Left lobe of liver (tissue), 2 donors: ENCODE measurements at regions not wholly inside any gene's neighbourhood (a gene's known extent, or its start where the extent isn't known, plus 50 kb on each side); places are given as distances from the start of the nearest gene placed in this dataset.
"Not testable (repeated sequence)": the region's sequence is repeated elsewhere in the genome, so short reads cannot be mapped to it uniquely, and the experiment has no call there.

Source experiments
- ATAC-seq: fragments of 200-7000 bp; cut with Tn5 transposase; one replicate; pipeline ENCODE4 v1.9.1; 2020; ENCODE audit warnings: mild to moderate bottlenecking, moderate library complexity
- DNase-seq: peaks from one replicate; pipeline ENCODE4 v3.0.0-alpha.2; 2020; ENCODE audit warnings: low spot score
- donor health status: DM: no; HTN: no; CAD: no; lungs with moderate emphysema.
- donor health status: DM: no; HTN: yes; CAD: no.

DNA sequence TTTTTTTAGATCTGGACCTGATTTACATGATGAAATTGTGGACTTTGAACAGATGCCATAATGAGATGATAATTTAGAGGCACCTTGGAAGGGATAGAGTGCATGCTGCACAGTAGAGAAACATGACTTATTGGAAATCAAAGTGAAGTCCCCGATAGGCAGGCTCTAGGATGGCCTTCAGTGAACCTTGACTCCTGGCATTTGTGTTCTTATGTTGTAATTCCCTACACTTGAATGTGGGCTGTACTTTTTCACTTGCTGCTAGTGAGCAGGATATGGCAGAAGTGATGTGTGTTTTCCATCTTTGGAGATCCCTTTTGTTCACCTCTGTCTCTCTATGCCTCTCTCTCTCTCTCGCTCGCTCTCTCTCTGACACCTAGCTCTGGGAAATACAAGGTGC lies 1614.6 kb downstream of the PCDH9 start:
- no peak for DNase-seq

DNA sequence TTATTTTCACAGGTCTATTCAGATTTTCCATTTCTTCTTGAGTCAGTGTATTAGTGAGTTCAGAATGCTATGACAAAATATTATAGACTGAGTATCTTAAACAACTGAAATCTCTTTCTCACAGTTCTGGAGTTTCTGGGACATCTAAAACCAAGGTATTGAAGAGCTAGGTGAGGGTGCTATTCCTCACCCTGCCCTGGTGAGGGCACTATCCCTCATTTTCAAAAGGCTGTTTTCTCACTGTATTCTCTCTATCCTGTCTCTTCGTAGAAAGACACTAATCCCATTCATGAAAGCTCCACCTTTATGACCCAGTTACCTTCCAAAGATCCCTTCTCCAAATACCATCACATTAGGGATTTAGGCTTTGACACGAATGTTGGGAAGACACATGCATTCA lies 1617.1 kb downstream of the PCDH9 start:
- DNase-seq (no peak), ATAC-seq (no peak)

More for the DNA sequence above, 1614.6 kb downstream of the PCDH9 start:
- peak; percentile 70 for ATAC-seq

GRCh38 chr13:65609350-65609749 lies 1620.8 kb downstream of the PCDH9 start:
- DNase-seq (no peak), ATAC-seq (no peak)

DNA sequence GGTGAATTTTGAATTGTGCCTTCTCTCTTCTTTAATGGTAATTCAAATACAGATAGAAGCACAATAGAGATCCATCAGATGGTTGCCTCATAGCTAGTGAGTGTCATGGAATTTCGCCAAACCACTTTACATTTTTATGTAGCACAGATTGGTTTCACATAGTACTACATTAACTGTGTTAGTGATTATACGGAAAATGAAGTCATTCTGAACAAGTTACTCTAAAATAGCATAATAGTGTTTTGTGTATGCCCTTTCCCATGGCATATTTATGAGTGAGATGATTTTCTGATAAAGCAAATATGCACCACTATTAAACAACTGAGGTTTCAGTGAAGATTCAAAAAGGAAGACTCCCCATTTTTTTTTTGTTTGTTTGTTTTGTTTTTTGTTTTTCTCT lies 1623.5 kb downstream of the PCDH9 start:
- no peak for DNase-seq

GRCh38 chr13:65605396-65605795 lies 1624.7 kb downstream of the PCDH9 start:
- no peak for ATAC-seq

More for the DNA sequence above, 1623.5 kb downstream of the PCDH9 start:
- no peak for ATAC-seq

GRCh38 chr13:65603160-65603559 lies 1627.0 kb downstream of the PCDH9 start:
- no peak for DNase-seq
- ATAC-seq, result no peak

More at GRCh38 chr13:65605396-65605795, 1624.7 kb downstream of the PCDH9 start:
- no peak for DNase-seq

- DNase-seq (no peak), ATAC-seq (no peak)
These were observed 1628.3 kb downstream of the PCDH9 start for GRCh38 chr13:65601855-65602254.

DNA sequence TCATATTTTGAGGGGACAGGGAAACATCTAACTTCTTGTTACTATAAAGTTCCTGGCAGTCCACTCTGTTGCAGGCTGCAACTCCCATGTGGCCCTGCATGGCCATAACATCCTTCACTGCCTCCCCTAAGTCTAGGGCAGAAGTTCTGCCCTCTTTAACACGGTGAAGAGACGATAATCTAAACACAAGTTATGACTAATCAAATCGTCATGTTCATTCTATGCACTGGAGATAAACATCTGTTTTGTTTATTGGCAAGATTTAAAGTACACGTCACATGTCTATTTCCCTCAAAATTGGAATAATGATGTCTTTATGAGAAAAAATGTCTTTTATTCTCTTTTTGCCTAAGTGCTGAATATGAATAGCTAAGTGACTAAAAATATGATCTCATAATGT lies 1629.4 kb downstream of the PCDH9 start:
- DNase-seq (no peak), ATAC-seq (no peak)

GRCh38 chr13:65597839-65598818 lies 1632.0 kb downstream of the PCDH9 start:
- ATAC-seq (no peak), DNase-seq (no peak)

DNA sequence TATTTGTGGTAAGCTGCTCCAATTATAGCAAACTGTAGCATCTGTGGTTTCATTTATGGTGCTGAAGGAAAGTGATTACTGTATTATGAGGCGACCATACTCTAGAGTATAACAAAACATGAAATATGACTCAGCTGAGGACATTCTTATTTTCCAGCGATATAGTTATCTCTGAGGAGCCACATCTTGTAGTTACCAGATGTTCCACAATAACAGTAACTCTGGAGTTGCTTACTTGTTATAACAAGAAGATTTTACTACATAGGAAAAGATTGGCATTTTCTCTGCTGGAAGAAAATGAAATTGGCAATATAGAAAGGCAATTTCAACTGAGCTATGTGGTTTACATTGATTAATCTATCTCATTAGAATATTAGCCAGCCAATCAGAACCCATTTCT lies 1634.2 kb downstream of the PCDH9 start:
- no peak for DNase-seq
- no peak for ATAC-seq

GRCh38 chr13:65594298-65594781 lies 1635.8 kb downstream of the PCDH9 start:
- ATAC-seq (no peak), DNase-seq (no peak)

GRCh38 chr13:65593298-65593874 lies 1636.8 kb downstream of the PCDH9 start:
- ATAC-seq (no peak), DNase-seq (no peak)

GRCh38 chr13:65592731-65593130 lies 1637.4 kb downstream of the PCDH9 start:
- no peak for ATAC-seq
- no peak for DNase-seq

DNA sequence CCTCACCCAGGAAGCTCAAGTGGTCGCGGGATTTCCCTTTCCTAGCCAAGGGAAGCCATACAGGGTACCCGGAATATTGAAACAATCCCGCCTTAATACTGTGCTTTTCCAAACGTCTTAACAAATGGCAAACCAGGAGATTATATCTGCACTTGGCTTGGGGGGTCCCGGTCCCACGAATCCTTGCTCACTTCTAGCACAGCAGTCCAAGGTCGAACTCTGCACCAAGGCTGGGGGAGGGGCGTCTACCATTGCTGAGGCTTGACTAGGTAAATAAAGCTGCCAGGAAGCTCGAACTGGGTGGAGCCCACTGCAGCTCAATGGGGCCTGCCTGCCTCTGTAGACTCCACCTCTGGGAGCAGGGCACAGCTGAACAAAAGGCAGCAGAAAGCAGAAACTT lies 1644.8 kb downstream of the PCDH9 start:
- ATAC-seq, result no peak
- no peak for DNase-seq

GRCh38 chr13:65584126-65584525 lies 1646.0 kb downstream of the PCDH9 start:
- DNase-seq (no peak), ATAC-seq (no peak)

DNA sequence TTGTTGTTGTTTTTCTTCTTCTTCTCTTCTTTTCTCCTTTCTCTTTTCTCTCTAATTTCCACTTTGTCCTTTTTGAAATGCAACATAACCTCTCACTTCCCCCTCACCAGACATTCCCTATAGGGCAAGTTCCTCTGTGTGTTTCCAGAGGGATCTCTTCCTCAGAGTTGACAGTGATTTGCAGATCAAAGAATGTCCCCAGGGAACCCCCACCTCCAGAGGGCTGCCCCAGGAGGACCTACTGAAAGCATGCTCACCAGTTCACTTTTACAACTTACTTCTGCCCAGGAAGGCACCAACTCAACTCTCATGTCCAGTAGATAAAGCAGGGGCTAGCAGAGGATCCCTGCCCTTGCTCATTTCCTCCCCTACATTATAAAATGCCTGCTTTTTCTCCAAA lies 1648.0 kb downstream of the PCDH9 start:
- no peak for DNase-seq
- no peak for ATAC-seq

GRCh38 chr13:65564561-65564960 lies 1665.6 kb downstream of the PCDH9 start:
- not testable (repeated sequence) for ATAC-seq, DNase-seq

- DNase-seq (no peak), ATAC-seq (no peak)
These were observed 1667.8 kb downstream of the PCDH9 start for GRCh38 chr13:65562305-65562704.

DNA sequence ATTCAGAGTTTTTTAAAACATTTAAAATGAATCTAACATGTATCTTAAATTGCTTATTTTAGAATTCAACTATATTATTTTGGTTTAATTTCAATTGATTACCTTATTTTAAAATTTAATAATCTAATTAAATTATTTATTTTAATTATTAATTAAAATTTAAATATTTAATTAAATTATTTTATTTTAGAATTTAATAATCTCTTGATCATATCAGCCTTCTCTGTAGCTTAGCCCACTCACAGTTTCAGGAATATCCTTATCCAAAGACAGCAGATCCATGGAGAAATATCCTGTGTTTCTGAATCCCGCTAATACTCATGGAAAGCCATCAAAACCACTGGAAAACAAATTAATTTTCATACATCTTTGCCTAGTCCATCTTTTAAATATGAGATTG lies 1669.2 kb downstream of the PCDH9 start:
- DNase-seq (no peak), ATAC-seq (no peak)

- ATAC-seq (no peak), DNase-seq (no peak)
These were observed 1674.2 kb downstream of the PCDH9 start for GRCh38 chr13:65555962-65556361.

- no peak for ATAC-seq
- DNase-seq, result no peak
These were observed 1676.9 kb downstream of the PCDH9 start for GRCh38 chr13:65553096-65553727.

DNA sequence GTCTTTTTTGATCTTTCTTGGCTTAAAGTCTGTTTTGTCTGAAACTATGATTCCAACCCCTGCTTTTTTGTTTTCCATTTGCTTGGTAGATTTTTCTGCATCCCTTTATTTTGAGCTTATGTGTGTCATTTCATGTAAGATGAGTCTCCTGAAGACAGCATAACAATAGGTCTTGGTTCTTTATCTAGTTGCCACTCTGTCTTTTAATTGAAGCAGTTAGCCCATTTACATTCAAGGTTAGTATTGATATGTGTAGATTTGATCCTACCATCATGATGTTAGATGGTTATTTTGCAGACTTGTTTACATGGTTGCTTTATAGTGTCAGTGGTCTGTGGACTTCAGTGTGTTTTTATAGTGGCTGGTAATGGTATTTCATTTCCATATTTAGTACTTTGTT lies 1678.9 kb downstream of the PCDH9 start:
- no peak for ATAC-seq
- no peak for DNase-seq
